Inflammatory macrophage treated with lipopolysaccharide for 1 hour (primary cell): ENCODE measurements at regions not wholly inside any gene's neighbourhood (a gene's known extent, or its start where the extent isn't known, plus 50 kb on each side); places are given as distances from the start of the nearest gene placed in this dataset.
"Not testable (repeated sequence)": the region's sequence is repeated elsewhere in the genome, so short reads cannot be mapped to it uniquely, and the experiment has no call there.

ENCODE experiments used
- DNase-seq, 2 donors: peaks; one replicate each; pipeline ENCODE4 v3.0.0-alpha.2; 2020 to 2022

DNA sequence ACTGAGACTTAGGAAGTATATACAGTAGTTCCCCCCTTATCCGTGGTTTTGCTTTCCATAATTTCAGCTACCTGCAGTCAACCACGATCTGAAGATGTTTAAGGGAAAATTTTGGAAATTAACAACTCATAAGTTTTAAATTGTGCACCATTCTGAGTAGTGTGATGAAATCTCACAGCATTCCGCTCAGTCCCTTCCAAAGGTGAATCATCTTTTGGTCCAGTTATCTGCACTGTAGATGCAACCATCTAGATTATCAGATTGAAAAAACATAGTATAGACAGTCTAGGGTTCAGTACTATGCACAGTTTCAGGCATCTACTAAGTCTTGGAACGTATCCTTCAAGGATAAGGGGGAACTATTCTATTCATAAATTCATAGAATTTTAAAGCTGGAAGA, 109.0 kb downstream of the ANXA3 start:
- DNase-seq, result no peak

GRCh38 chr4:78661086-78661690, 109.6 kb downstream of the ANXA3 start:
- no peak for DNase-seq

- peak; percentile 54 to 62 for DNase-seq
Observed at GRCh38 chr4:78661921-78662521, 110.5 kb downstream of the ANXA3 start.

DNA sequence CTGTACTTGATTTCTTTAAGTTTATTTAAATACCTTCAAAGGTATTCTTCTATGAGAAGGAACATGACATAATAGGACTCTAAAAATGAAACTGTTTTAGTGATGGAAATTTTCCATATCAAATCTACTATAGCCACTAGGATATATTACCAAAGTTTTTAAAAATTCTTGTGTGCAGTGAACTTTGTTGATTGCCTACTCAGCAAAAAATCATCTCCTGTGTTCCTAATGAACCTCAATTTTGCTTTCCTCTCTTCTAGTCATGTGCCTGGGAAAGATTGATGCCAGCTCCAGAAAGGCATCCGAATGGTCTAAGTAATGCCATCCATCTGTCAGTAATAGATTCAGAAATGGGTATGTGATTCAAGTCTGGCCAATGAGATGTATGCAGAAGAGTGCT, 111.1 kb downstream of the ANXA3 start:
- DNase-seq, result no peak

GRCh38 chr4:78664296-78664695, 111.9 kb upstream of the BMP2K start:
- not testable (repeated sequence) for DNase-seq

DNA sequence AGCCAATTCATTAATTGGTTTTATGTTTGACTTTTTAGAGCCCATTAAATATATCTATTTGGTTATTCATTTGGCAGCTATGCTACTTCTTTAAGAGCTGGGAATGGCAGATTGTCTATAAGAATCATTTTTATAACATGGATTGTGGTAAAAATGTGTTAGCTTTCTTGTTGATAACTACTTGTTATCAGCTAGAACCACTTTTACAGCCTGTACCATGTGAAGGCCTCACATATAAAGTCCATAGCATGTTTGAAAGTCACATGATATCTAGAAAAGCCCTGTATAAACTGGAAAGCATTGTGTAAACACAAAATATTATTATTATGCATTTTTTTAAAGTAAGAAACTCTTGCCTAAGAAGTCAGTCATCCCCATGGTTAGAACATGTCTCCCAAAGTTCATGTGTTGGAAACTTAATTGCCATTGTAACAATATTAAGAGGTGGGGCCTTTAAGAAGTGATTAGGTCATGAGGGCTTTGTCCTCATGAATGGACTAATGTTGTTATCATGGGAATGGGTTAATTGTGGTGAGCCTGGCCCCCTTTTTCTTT, 110.9 kb upstream of the BMP2K start:
- no peak for DNase-seq

DNA sequence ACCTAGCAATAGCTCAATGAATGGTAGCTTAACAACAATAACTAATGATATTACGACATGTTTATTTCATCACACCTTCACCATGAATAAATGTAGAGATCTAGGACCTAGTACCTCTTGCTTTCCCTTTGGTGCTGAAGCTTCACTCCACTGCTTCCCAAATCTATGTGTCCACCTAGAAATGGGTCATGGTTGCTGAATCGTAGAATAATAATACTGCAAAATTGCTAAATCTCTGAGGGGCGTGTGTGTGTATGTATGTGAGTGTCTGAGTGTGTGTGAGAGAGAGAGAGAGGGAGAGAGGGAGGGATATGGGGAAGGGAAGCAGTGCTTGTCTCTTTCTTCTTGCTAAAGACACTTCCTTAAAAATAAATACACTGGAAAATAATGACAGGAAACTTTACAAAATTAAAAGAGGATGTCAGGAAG, 109.3 kb upstream of the BMP2K start:
- peak; percentile 33 to 36 for DNase-seq

DNA sequence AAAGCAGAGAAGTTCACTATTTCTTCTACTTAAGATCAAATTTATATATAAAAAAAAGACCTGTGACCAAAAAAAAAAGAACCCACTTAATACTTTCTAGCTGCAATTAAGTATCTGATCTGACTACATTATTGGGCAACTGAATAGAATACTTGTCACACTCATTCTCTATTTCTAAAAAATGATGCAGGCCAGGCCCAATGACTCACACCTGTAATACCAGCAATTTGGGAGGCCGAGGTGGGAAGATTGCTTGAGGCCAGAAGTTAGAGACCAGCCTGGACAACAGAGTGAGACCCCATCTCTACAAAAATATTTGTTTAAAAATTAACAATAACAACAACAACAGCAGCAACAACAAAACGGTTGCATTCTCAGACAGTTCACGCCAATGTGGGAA, 108.8 kb upstream of the BMP2K start:
- peak in 1 of 2 donors; percentile 33 for DNase-seq

GRCh38 chr4:78667764-78668163, 108.4 kb upstream of the BMP2K start:
- no peak for DNase-seq

DNA sequence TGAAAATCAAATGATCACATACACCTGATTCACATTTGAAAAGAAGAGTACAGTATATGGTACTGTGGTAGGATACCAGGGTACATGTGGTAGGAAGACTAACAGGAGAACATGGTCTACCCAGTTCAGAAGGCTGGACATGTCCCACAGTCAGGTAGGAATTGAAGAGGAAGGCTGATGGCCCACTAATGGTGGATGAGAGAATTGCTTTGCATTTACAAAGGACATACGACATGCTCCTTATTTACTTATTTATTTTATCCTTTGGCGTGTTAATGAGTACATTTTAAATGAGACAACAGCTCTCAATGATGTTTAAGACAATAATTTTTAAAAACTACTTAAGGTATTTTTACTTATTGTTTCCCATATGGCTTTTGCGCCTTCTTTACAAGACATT, 106.7 kb upstream of the BMP2K start:
- no peak for DNase-seq

- DNase-seq, result no peak
Observed at GRCh38 chr4:78671903-78672815, 104.0 kb upstream of the BMP2K start.

- no peak for DNase-seq
Observed at GRCh38 chr4:78673337-78673736, 102.8 kb upstream of the BMP2K start.

- DNase-seq, result no peak
Observed at GRCh38 chr4:78675325-78675724, 100.8 kb upstream of the BMP2K start.

GRCh38 chr4:78682070-78682469, 94.1 kb upstream of the BMP2K start:
- no peak for DNase-seq

DNA sequence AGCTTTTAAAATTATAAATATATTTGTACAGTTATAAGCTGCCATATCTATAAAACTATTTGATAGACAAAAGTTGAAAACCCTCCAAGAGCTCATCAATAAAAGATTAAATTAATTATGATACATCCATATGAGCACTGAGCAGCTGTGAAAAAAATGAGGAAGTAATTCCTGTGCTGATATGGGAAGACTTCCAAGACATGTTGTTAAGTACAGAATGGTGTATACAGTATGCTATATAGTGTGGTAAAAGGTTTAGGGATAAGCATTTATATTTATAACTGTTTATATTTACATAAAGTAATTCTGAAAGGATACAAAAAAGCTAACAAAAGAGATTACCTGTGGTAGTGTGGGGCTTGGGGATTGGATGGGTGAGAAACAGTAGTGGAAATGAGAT, 92.8 kb upstream of the BMP2K start:
- DNase-seq, result no peak

GRCh38 chr4:78684325-78685079, 91.6 kb upstream of the BMP2K start:
- DNase-seq, result no peak

DNA sequence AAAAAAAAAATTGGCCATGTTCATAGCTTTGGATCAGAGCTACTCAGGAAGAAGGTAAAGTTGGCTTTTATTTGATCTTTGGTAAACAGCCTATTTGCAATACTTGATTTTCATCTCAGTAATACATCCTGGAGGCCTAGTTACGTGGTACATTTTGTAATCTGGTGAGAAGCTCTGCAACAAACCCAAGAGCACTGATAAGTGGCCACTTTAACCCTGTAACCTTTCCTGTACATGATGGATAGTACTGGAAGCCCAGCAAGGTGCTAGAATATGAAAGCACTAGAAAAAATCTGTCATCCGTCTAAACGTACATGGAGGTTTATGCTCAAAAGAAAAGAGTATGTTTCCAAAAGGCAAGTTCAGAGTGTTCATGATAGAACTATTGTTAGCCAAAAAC, 88.3 kb upstream of the BMP2K start:
- no peak for DNase-seq

DNA sequence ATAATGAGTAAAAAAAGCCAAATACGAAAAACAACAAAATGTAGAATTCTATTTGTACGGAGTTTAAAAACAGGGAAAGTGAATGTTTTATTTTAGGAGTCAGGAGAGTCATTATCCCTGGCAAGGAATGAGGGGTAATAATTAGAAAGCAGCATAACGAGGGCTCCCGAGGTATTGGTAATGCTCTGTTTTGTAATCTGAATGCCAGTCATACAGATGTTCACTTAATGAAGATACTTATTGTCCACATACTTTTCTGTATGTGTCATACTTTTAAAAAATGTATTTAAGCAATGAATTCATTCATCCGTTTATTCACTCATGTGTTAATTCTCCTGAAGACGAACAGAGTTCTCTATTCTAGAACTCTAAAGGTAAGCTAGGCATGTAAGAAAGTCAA, 87.8 kb upstream of the BMP2K start:
- no peak for DNase-seq

DNA sequence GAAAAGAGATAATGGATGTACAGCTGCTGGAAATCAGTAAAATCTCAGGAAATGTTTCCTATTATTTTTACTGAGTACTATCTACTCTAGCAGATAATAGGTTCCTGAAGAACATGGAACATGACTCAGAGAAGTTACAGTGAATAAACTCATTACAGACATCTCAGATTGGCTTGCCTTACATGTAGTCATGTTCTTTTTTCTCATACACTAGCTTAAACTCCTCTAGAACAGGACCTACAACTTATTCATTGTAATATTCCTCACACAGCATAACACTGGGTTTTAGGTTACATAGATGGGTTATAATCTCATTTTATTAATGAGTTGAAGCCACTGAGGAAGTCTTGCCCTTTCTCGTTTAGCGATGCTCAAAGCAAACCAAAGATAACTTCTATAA, 86.9 kb upstream of the BMP2K start:
- DNase-seq, result no peak

GRCh38 chr4:78689700-78690323, 86.3 kb upstream of the BMP2K start:
- no peak for DNase-seq

DNA sequence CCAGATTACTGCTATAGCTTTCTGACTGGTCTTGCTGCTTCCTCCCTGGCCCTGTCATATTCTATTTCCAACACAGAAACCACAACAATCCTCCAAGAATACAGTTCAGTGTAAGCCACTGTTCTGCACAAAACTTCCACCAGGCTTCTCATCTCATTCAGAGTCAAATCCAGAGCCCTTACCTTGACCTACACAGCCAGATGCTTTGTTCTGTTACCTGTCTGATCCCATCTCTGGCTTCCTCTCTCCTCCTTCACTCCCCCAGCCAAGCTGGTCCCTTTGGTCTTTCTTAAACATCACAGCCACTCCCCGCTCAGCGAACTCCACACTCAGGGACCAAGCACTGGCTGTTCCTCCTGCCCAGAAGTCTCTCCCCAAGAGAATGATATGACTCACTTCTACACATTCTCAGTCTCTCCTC, 84.8 kb upstream of the BMP2K start:
- no peak for DNase-seq
